ENCODE measurements at regions not wholly inside any gene's neighbourhood (a gene's known extent, or its start where the extent isn't known, plus 50 kb on each side); places are given as distances from the start of the nearest gene placed in this dataset.
A peak's percentile ranks its signal among the peaks of the same experiment; 100 is the strongest.
"Not testable (repeated sequence)": the region's sequence is repeated elsewhere in the genome, so short reads cannot be mapped to it uniquely, and the experiment has no call there.

GRCh38 chr1:82776730-82777129 lies 976.0 kb downstream of the ADGRL2 start:
- DNase-seq (ENCODE audit: low spot score), result not testable (repeated sequence)

DNA sequence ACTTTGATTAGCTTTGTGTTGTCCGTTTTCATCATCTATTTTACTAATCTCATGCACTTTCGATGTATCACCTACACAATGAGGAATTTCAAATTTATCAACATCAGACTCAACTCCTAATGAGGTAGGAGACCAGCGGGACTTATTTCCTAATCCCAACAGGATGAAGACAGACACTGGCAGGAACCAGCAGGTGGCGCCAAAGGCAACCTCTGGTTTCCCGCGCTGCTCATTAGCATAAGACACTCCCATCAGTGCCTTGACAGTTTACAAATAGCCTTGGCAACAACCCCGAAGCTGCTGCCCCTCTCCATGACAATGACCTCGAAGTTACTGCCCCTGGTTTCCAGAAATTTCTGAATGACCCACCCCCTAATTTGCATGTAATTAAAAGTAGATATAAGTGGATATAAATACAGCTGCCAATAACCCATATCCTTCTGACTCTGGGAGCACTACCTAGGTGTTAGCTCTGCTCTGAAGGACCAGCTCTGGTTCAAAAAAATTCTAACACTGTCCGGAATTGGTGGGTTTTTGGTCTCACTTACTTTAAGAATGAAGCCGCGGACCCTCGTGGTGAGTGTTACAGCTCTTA lies 974.8 kb downstream of the ADGRL2 start:
- DNase-seq (ENCODE audit: low spot score), result peak; percentile 26

DNA sequence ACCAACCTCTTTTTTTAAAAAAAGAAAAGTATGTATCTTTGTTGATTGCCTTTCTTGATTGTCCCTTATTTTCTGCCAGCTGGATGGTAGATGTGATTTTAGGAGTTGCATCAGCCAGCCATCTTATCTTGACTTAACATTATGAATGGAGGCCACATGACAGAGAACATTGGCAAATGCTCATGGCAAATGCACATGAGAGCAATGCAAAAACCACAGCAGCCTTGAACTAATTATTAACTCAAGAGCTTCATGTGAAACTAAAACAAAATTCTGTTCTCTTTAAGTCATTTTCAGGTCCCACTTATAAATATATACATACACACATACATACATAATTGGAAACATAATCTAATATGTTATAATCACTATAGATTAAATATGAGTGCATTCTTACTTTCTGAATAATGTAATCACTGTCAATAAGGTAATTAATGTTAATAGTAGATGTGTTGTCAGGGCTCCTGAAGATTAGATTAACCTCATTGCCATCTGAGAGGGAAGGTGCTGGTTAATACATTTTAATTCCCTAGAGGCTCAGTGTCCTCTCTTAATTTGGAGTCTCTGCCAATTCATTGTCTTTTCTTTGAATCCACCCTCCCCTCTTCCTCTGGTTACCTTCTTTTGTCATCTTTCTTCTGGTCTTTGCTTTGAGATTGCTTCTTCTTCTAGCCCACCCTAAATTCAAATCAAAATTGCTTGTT lies 962.2 kb downstream of the ADGRL2 start:
- DNase-seq (ENCODE audit: low spot score), result no peak

GRCh38 chr1:82759035-82759434 lies 958.3 kb downstream of the ADGRL2 start:
- DNase-seq (ENCODE audit: low spot score), result no peak

- peak; percentile 0 for DNase-seq (ENCODE audit: low spot score)
Measured at GRCh38 chr1:82755671-82756070, 954.9 kb downstream of the ADGRL2 start.

DNA sequence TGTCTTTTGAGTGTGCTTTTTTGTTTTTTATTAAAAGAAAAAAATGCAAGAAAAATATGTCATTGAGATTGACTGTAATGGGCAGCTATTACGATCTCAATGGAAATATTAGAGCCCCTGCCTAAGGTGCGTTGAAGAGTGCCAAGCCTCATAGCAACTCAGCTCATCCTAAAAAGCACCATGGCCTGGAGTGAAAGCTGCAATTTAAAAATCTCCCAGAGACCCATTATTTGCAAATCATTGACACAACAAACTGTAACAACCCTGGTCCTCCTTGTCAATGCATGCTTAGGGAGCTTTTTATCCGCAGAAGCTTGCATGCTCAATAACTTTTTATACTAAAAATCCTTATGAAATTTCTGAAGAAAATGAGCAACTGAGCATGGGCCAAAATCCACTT lies 954.5 kb downstream of the ADGRL2 start:
- no peak for DNase-seq (ENCODE audit: low spot score)

GRCh38 chr1:82752046-82752445 lies 951.3 kb downstream of the ADGRL2 start:
- no peak for DNase-seq (ENCODE audit: low spot score)

GRCh38 chr1:82733645-82734044 lies 932.9 kb downstream of the ADGRL2 start:
- no peak for DNase-seq (ENCODE audit: low spot score)

GRCh38 chr1:82731216-82731615 lies 930.5 kb downstream of the ADGRL2 start:
- DNase-seq (ENCODE audit: low spot score), result no peak

DNA sequence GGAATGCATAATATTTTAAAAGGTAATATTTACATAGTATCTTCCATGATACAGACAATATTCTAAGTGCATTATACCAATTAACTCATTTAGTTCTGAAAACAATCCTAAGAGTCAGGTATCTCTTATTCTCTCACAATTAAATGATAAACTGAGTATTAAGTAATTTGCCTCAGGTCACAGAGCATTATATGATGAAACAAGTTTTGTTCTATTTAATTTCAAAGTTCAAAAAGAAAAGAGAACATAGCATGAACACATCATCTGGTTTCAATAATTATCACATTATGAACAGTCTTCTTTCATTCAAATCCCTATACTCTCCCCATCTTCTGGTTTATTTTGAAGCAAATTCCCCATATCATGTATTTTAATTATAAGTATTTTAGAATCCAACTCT lies 927.5 kb downstream of the ADGRL2 start:
- no peak for DNase-seq (ENCODE audit: low spot score)

- DNase-seq (ENCODE audit: low spot score), result no peak
Measured at GRCh38 chr1:82724246-82724645, 923.5 kb downstream of the ADGRL2 start.

DNA sequence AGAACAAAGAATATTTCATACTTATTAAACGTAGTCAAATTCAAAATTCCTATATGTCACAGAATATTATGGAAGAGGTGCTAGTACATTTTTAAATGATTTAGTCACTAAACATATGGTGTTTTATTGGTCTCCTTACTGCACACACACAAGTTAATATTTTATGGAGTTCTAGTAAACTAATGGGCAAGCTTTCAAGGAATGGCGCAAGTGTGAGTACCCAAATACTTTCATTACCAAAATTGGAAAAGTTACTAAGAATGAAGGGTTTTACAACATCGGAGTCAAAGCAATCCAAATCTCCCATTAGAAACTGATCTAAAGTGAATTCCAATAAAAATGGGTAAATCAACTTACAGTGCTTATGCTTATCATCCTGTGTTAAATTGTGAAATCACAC lies 921.9 kb downstream of the ADGRL2 start:
- DNase-seq (ENCODE audit: low spot score), result no peak

GRCh38 chr1:82721702-82722101 lies 921.0 kb downstream of the ADGRL2 start:
- no peak for DNase-seq (ENCODE audit: low spot score)

GRCh38 chr1:82718719-82719419 lies 918.1 kb downstream of the ADGRL2 start:
- no peak for DNase-seq (ENCODE audit: low spot score)

- no peak for DNase-seq (ENCODE audit: low spot score)
Measured at GRCh38 chr1:82710091-82710490, 909.4 kb downstream of the ADGRL2 start.

GRCh38 chr1:82707681-82708080 lies 906.9 kb downstream of the ADGRL2 start:
- DNase-seq (ENCODE audit: low spot score), result no peak

- no peak for DNase-seq (ENCODE audit: low spot score)
Measured at GRCh38 chr1:82706741-82707140, 906.0 kb downstream of the ADGRL2 start.

GRCh38 chr1:82704966-82705365 lies 904.2 kb downstream of the ADGRL2 start:
- no peak for DNase-seq (ENCODE audit: low spot score)

- DNase-seq (ENCODE audit: low spot score), result no peak
Measured at GRCh38 chr1:82704393-82704792, 903.7 kb downstream of the ADGRL2 start.

- DNase-seq (ENCODE audit: low spot score), result no peak
Measured at GRCh38 chr1:82703951-82704350, 903.2 kb downstream of the ADGRL2 start.

- no peak for DNase-seq (ENCODE audit: low spot score)
Measured at GRCh38 chr1:82700476-82700875, 899.7 kb downstream of the ADGRL2 start.

- DNase-seq (ENCODE audit: low spot score), result no peak
Measured at GRCh38 chr1:82697965-82698364, 897.2 kb downstream of the ADGRL2 start.

GRCh38 chr1:82695443-82695842 lies 894.7 kb downstream of the ADGRL2 start:
- DNase-seq (ENCODE audit: low spot score), result no peak

Measured in A172 (cell line).